HG03571 (cell line): ENCODE measurements at regions not wholly inside any gene's neighbourhood (a gene's known extent, or its start where the extent isn't known, plus 50 kb on each side); places are given as distances from the start of the nearest gene placed in this dataset.
"Not testable (repeated sequence)": the region's sequence is repeated elsewhere in the genome, so short reads cannot be mapped to it uniquely, and the experiment has no call there.

Experiments used
- ATAC-seq: cut with Tn5 transposase; IDR thresholded peaks from one replicate; pipeline ENCODE4 v1.9.1; 2021; ENCODE audit not compliant: unreplicated experiment

DNA sequence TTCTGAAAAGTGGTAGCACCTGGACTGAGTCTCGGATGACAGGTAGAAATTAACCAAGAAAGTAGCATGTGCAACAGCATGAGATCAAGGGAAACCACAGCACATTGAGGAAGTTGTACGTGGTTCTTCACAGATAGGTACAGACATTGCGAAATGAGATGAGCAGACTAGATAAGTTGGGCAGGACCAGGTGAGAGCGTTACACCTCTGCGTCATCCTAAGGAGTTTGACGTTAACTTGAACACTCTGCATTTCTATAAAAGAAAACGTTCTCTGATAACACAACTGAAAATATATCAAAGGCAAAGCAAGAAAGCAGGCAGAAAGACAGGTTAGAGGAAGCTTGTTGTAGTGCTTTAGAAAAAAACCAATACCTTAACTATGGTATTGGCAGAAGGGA lies 98.5 kb upstream of the RASSF8 start:
- ATAC-seq, result no peak

DNA sequence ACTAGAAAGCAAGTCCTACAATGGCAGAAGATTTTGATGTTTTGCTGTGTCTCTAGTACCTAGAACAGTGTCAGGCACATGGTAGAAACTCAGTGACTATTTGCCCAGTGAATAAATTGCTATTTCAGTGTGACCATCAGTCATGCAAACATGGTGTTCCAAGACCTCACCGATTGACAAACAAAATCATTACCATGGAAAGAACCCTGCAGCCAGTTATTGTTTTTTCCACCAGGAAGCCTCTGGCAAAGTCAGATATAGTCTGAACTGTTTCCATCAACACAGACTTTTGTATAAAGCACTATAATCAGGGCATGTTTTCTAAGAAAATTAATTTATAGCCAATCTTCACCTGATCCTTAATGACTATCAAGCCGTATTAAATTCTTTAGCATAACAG lies 97.3 kb upstream of the RASSF8 start:
- ATAC-seq, result no peak

DNA sequence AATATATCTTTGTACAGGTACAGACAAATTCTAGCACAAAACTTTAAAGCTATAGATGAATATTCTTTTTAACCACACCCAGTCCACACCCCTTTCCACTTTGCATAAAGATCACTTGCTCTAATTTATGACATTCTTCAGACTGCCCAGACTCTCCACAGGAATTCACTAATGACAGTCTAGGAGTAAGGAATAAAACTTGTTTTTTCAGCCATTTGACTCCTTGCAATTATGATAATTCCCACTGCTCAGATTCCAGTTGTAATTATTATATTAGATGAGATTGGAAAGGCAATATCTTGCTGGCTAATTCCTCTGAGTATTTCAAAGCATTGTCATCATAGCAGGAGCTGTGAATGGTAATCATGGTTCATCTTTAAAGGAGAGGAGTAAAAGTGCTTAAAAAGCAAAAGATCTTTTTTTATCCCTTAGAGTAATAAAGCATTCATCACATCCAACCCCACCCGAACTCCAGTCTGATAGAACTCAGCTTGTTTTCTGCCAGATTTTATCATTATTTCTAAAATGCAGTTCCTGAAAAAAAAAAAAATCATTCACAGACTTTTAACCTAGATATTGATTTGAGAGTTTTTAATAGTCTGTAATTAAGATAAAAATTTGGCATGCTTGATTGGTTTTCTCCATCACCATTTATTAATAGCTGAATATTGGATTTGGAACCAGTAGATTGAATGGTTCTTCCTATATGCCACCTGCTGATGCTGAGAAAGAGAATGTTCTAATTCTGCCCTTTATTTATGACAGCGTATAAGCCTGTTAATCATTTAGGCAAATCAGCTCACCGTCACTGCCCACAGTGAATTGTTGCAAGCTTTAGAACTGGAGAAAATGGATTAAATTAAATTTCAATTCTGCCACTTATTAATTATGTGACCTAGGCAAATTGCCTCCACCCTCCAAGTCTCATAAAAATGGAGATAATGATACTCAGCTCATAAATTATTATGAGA lies 93.9 kb upstream of the RASSF8 start:
- ATAC-seq, result no peak

DNA sequence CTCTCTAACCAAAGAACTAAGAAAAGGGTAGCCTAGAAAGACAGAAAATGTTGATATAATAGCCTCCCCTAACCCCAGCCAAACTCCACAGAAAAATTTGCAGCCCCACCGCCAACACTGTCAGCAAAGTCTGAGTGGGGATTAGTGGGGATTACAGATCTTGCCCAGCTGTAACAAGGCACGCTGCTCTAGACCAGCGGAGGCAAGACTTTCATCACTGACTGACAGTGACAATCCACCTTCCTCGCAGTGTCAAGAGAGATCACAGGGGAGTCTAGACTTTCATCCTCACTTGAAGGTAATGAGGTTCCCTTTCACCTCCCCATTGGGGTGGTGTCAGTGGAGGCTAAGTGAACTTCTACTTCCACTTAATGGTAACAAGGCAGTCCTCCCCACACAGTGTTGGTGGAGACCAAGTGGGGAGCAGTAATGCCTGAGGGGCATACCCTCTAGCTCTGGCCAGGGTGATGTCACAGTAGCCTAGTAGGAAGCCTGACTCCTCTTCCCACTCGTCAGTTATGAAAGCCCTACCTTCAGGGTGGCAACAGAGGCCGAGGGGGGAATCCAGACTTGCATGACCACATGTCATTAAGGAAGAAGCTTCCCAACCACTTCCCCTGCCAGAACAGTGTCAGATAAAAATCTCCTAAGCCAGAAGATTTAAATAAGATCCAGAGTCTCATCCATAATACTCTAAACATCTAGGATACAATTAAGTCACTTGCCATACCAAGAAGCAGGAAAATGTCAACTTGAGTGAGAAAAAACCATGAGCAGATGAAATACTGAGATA lies 91.7 kb upstream of the RASSF8 start:
- ATAC-seq, result no peak

DNA sequence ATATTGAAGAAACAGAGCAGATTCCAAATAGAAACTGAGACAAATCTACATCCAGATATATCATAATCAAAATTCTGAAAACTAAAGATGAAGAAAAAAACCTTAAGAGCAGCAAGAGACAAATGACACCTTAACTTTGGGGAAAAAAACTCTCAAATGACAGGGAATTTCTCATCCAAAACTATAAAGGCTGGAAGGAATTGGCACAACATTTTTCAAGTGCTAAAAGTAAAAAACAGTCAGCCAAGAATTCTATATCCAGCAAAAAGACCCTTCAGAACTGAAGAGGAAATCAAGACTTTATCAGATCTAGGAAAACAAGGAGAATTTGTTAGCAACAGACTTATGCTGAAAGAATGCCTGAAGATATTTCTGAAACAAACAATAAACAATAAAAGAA lies 90.3 kb upstream of the RASSF8 start:
- ATAC-seq, result no peak

DNA sequence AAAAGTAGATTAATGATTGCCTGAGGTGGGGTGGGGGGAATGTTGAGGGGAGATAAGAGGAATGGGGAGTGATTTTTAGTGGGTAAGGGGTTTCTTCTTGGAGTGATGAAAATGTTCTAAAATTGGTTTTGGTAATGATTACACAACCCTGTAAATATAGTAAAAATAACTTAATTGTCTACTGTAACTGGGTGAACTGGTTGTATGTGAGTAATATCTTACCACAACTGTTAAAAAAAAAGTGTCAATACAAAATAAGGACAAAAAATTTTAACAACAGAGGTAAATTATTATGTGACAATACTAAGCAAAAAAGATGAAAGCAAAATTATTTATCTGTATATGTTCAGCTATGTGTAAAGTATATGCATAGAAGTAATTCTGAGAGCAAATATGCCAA lies 86.3 kb upstream of the RASSF8 start:
- no peak for ATAC-seq

DNA sequence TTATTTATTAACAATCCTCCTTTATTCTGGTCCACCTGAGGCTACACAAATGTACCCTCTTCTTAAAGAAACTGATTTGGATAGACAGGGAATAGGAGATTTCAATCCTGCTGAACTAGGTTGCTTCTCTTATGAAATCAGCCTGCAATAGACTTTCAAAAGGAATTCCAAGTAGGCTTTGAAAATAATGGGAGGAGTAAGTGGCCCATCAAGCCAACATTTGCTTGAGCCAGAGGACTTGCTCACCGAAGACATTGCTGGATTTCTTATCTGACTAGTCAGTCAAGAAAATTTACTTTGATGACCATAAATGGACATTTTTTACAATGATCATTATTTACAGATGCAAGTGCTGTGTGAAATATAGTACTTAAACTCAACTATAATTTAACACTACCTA lies 82.8 kb upstream of the RASSF8 start:
- ATAC-seq, result no peak

DNA sequence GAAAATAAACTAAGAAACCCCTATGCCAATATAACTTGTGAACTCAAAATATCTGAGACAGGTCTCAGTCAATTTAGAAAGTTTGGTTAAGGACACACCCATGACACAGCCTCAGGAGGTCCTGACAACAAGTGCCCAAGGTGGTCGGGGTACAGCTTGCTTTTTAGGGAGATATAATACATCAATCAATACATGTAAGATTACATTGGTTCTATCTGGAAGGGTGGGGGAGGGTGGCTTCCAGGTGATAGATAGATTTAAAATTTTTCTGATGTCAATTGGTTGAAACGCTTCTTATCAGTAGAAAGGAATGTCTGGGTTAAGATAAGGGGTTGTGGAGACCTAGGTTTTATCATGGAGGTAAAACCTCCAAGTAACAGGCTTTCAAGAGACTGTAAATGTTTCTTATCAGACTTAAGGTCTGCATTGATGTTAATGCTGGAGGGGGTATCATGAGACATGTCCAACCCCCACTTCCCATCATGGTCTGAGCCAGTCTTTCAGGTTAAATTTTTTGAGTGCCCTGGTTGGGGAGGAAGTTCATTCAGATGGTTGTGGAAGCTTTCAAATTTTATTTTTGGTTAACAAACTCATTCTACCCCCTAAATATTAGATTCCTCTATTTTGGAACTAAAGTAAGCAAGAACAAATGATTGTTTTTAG lies 82.0 kb upstream of the RASSF8 start:
- no peak for ATAC-seq

DNA sequence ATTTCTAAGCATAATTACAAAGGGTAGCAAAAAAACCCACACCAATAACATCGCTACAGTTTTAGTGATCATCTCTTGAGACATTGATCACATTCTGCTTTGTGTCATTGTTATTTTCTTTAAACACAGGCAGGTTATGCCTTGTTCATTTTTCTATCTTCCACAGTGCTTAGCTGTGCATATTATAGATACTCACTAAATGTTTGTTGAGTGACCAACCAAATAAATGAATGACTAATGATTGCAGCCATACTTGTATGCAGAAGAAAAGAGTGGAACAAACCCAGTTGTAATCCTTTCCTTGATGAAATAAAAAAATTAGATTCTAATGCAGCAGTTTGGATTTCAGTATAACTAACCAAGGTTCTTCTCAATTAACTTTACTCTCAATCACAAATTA lies 81.0 kb upstream of the RASSF8 start:
- ATAC-seq, result no peak

DNA sequence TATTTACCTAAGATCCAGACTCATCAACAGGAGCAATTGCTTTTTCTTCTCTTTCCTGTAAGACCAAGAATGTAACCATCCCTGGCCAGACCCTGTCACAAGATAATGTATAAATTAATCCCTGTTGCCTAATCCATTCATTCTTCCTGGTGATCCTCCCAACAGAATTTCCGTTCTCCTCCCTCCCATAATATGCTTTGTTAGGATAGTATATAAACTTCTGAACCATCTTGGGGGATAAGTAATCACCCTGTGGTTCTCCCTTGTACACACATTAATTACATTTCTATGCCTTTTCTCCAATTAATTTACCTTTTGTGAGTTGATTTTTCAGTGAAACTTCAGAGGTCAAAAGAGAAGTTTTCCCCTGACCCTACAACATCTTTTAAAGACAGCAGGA lies 76.2 kb upstream of the RASSF8 start:
- no peak for ATAC-seq

DNA sequence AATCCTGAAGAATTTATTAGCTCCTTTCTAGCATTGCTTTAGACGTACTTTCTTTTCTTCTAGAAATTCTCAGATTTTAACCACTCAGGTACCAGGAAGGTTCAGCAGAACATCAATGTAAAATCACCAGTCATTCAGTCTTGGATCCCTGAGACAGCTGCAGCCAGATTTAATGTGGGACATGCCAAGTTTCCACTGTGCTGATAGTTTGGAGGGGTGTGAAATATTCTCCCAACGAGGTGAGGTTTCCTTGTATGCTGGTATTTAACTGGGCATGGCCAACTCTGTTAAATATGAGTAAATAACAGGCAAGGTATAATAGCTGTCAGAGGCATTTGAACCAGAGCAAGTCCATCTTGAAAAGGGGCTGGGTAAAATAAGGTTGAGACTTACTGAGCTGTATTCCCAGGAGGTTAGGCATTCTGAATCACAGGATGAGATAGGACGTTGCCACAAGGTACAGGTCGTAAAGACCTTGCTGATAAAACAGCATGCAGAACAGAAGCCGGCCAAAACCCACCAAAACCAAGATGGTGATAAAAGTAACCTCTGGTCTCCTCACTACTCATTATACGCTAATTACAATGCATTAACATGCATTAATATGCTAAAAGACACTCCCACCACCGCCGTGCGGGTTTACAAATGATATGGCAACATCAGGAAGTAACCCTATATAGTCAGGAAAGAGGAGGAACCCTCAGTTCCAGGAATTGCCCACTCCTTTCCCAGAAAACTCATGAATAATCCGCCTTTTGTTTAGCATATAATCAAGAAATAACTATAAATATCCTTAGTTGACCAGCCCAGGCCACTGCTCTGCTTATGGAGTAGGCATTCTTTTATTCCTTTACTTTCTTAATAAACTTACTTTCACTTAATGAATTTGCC lies 75.2 kb upstream of the RASSF8 start:
- ATAC-seq, result no peak

DNA sequence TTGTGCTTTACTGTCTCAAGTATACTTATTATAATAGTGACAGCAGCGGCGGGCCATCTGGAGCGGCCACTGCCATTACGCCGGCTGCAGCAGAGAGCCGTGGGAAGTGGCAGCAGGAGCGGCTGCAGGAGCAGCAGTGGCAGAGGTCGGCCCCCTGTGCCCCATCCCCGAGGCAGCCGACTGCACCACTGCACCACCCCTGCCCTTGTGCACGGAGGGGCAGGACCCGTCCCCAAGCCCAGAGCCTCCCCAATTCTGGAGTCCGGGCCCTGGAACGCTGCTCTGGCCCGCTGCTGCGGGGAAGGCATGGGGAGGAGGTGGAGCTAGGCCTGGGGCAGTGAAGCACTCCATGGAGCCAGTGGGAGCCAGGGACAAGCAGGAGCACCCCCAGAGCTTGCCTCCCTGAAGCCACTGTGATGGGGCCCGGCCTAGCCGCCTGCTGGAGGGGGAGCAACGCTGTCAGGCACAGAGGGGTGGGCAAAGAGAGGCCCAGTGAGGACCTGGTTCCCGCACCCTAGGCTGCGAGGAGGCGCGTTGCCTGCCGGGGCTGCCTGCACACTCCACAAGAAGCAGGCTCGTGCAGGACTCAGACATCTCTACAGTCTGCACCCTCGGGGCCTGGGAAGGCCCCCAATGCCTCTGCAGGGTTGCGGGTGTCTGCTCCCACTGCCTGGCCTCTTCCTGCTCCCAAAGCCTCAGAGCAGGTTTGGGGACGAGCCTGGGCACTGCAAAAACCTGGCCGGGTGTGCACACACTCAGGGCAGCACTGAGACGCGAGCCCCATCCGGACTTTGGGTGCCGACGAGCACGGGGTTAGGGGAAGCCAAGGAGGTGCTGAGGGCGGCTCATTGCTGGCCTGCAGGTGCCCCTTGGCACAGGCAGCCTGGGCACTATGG lies 74.2 kb upstream of the RASSF8 start:
- ATAC-seq, result no peak

DNA sequence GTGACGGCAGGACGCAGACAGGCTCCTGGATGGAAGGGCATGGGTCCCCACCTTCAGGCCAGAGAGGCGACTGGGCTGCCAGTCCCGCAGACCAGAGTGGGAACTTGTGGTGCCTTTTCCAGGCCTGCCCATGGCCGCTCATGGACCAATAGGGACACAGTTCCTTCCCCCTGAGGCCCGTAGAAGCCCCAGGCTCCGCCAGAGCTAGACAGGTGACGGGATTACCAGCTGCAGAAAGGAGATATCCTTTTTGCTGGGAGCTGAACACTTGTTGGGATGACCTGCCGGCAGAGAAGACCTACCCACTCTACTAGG lies 73.6 kb upstream of the RASSF8 start:
- no peak for ATAC-seq

DNA sequence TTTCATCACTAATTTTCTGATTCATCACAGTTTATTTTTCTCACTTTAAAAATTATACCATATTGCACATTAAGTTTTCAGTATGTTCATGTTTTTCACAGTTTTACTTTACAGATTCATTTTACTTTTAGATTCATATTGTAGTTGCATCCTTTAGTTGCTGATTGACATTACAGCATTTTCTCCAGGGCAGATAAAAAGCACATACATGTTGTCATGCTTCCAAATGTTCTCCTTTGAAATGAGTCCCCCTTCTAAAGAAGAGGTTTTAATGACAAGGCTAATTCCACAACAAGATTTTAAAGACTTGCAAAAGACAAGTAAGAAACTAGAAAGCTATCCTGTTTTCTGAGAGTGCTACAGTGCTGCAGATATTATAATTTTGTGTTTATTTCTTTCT lies 72.1 kb upstream of the RASSF8 start:
- no peak for ATAC-seq

DNA sequence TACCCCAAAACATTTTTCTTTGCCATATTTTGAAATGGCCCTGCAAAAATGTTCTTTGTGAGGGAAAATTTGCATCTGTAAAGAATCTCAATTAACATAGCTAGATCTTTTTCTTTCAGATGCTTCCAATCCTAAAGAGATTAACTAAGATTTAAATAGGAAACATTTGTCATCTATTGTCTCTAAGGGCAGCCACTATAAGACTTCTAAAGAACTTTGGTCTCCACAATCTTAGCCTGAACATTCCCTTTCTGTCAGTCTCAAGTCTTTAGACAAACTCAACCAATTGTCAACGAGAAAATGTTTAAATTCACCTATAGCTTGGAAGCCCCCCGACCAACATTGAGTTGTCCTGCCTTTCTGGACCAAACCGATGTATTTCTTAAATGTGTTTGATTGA lies 71.1 kb upstream of the RASSF8 start:
- no peak for ATAC-seq

DNA sequence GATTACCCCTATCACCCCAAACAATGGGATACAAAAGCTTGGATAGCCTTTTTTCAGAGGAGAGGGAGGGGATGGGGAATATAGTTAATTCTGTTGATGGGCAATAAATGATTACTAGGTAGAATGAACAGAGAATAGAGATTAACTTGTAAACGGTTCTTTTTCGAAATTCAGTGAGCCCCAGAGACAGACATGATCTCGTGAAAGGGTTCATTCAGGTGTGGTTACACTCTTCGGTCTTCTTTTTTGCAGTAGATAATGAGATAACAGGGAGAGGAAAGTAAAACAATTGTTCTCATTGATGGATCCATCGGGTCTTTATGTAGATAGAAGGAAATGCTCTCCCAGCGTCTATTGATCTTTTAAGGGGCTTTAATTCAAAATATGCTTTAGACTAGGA lies 69.3 kb upstream of the RASSF8 start:
- ATAC-seq, result no peak

DNA sequence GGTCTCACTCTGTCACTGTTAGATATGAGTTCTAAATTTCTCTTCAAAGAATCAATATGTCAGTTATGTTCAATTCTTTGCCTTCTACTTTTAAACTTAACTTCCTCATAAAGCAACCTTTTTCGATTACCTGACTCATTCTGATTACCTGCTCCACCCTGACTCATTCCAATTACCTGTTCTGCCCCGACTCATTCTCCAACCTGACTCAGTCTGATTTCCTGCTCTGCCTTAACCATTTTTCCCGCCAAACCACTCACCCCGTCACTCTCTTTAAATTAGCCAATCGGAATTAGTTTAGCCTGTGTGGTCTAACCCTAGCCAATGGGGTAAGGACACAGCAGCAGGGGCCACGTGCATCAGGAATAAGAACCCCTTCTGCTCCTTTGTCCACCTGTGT lies 67.4 kb upstream of the RASSF8 start:
- not testable (repeated sequence) for ATAC-seq

DNA sequence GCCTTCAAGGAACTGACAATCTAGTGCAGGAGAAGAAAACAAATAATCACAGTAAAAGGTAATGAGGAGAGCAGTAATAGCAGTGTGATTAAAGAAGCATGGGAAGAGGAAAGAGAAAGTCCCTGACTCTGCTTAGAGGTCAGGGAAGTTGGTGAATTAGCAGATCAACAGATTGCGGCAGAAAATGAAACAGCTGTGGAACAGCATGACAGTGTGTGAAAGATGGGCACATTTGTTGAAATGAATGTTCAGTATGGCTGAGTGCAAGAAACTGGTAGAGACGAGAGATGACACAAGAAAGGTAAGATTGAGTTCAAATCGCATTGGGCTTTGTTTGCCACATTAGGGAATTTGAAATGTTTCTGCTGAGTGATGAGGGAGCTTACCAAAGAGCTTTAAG lies 63.7 kb upstream of the RASSF8 start:
- ATAC-seq, result no peak

DNA sequence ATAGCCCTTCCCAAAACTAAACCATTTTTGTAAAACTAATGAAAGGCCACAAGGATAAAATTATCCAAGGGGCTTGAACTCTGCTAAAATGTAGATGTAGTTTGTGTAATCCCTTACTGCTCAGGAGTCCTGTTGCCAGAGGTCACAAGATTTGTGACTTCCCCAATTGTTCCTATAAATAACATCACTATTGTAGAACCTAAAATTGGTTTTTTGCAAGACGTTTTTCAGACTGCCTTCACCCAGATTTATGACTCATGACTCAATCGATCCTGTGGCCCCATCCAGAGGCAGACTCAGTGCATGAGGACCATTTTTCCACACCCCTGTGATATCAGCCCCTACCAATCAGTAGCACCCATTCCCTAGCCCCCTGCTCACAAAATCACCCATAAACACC lies 61.5 kb upstream of the RASSF8 start:
- no peak for ATAC-seq
